ENCODE measurements at regions not wholly inside any gene's neighbourhood (a gene's known extent, or its start where the extent isn't known, plus 50 kb on each side); places are given as distances from the start of the nearest gene placed in this dataset.

DNA sequence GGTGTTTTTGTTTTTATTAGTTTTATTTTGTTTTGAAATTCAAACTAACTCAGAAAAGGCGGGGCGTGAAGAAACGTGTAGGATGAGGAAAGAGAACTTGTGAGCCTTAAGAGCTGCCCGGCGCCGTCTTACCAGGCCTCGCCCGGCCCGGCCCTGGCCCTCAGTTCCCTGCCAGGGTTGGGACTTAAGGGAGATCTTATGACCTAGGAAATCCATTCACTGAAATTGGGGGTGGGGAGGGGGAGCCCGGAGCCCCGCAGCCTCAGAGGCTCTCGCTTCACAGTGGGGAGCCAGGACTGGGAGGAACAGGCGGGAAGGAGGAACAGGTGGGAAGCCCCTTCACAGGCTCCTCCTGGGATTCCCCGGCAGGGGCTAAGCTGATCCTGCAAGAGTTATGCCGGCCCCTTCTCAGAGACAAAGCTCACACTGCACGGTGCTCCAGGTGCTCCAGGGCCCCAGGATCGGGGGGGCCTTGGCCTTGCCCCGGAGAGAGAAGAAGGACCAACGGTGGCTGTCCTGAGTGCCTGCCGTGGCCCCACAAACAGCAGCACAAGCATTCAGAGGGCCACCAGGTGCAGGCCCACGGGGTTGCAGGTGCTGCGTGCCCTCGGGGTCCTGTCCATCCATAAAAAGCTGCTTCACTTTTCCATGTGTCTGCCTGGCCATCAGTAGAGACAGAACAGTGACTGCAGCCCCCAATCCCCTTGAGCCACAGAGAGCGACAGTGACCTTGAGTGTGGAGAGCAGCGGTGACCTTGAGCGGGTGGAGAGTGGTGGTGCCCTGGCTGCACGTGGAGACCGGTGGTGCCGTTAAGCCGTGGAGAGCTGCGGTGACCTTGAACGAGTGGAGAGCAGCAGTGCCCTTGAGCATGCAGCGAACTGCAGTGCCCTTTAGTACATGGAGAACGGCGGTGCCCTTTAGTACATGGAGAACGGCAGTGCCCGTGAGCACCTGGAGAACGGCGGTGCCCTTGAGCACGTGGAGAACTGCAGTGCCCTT is 152.7 kb downstream of the DLL1 start:
- peaks cover 10% of the 10 kb centered on the region; the same call in 1 of the 2 replicates for H3K36me3 Mint-ChIP-seq
- H3K9me3 Mint-ChIP-seq, result peaks cover 18% of the 10 kb centered on the region
- peaks cover 5% of the 10 kb centered on the region; the same call in 1 of the 2 replicates for H3K27me3 Mint-ChIP-seq (ENCODE audit: low read depth)
- H3K4me1 Mint-ChIP-seq, result no peaks in the 10 kb centered on the region
- POLR2A ChIA-PET, result no interaction called here
- TF ChIP-seq PREB (CRISPR knock-in tag; IDR thresholded peaks at IDR 0.05; ENCODE audit: borderline replicate concordance) (no peak), FOXP1 (CRISPR knock-in tag; IDR thresholded peaks at IDR 0.05; ENCODE audit: borderline replicate concordance) (0 out of 2 replicates have a peak, but pooled peaks have one; percentile 35)
- no peak for DNase-seq (ENCODE audit: low spot score)
- H3K27ac Mint-ChIP-seq, result no peak overlapping the region
- CTCF ChIA-PET, result no interaction called here
- ATAC-seq, result no peak
- H3K4me3 Mint-ChIP-seq, result no peak overlapping the region

DNA sequence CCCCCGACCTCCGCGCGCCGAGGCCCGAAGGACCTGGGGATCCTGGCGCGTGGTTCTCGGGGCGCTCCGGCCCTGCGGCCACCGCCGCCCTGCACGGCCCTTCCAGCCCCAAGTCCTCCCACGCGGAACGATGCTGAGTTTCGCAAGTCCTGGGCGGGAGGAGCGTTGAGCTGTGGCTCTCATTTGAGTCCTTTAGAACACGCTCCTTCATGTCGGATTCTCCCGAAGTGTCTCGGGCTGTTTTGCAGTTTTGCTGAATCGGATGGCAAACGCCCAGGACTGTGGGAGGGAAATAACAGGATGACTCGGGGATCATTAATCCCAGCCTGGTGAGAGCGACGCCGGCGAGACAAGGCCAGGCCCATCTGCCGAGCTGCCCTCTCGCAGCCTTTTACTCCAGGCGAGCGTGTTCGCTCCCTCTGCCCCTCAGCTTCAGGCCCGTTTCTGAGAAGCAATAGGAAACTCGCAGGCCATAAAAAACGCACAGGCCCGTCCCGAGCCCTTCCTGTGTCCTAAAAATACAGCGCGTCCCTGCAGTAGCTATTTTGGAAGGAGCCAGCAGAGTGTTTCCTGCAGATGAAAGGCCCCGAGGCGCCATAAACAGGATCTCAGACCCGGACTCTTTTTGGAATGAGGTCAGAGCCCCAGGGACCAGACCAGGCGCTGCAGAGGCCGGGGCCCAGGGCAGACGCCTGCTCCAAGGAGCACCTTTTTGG is 153.5 kb downstream of the DLL1 start:
- no peak for ATAC-seq
- no peak for DNase-seq (ENCODE audit: low spot score)
- POLR2A ChIA-PET, result no interaction called here

More for the DNA sequence above, 153.5 kb downstream of the DLL1 start:
- CTCF ChIA-PET, result no interaction called here
- TF ChIP-seq ZBTB43 (CRISPR knock-in tag; IDR thresholded peaks at IDR 0.05) (no peak), CREB1 (CRISPR knock-in tag; IDR thresholded peaks at IDR 0.05) (no peak), PREB (CRISPR knock-in tag; IDR thresholded peaks at IDR 0.05; ENCODE audit: borderline replicate concordance) (no peak), MLX (CRISPR knock-in tag; IDR thresholded peaks at IDR 0.05) (no peak), STAT6 (CRISPR knock-in tag; conservative IDR thresholded peaks at IDR 0.05; ENCODE audit: low read depth) (no peak), E2F4 (CRISPR knock-in tag; IDR thresholded peaks at IDR 0.05; ENCODE audit: borderline replicate concordance, low read depth) (no peak), ZNF121 (CRISPR knock-in tag; IDR thresholded peaks at IDR 0.05) (no peak)
- TF ChIP-seq, protein P1, sequence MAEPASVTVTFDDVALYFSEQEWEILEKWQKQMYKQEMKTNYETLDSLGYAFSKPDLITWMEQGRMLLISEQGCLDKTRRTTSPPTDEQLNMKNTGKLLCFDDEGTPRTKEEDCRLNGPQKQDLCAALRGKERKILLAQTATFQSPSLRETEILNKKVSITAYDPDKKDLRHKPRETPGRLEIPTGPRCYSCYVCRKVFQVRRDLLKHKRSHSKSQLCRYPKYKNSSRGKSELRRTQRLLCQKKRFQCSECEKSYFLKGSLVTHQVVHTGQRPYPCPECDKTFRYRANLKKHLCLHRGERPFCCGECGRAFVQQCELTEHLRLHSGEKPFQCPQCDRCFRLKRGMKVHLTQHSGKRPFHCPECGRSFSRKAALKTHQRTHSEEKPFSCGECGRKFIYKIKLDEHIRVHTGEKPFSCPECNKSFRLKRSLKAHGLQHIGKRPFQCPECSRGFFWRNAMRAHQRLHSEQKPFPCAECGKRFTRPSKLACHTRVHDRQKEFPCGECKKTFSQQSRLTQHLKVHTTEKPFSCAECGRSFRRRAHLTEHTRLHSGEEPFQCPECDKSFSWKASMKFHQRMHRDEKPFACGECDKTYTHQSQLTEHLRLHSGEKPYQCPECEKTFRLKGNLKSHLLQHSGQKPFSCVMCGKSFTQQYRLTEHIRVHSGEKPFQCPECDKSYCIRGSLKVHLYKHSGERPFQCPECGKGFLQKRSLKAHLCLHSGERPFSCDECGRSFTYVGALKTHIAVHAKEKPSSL (CRISPR knock-in tag; conservative IDR thresholded peaks at IDR 0.05), result no peak
- TF ChIP-seq, protein P2, sequence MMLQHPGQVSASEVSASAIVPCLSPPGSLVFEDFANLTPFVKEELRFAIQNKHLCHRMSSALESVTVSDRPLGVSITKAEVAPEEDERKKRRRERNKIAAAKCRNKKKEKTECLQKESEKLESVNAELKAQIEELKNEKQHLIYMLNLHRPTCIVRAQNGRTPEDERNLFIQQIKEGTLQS (CRISPR knock-in tag; conservative IDR thresholded peaks at IDR 0.05), result no peak
- H3K9me3 Mint-ChIP-seq, result peaks cover 16% of the 10 kb centered on the region
- H3K27me3 Mint-ChIP-seq (ENCODE audit: low read depth), result peaks cover 5% of the 10 kb centered on the region; the same call in 1 of the 2 replicates
- no peaks in the 10 kb centered on the region for H3K4me1 Mint-ChIP-seq
- no peak overlapping the region for H3K27ac Mint-ChIP-seq
- H3K36me3 Mint-ChIP-seq, result peaks cover 8% of the 10 kb centered on the region; the same call in 1 of the 2 replicates
- no peak overlapping the region for H3K4me3 Mint-ChIP-seq

Data from WTC11 (cell line).